ENCODE measurements at regions not wholly inside any gene's neighbourhood (a gene's known extent, or its start where the extent isn't known, plus 50 kb on each side); places are given as distances from the start of the nearest gene placed in this dataset.

GRCh38 chr9:88224938-88225337, 86.7 kb upstream of the SPATA31C2 start:
- intact Hi-C loops (cut with micrococcal nuclease; ENCODE audit: unreplicated experiment), result no loop called here
- no TSS peak for BruUV-seq (replicated peaks)
- ChIA-PET POLR2A (ENCODE audit: low non-redundant PET) (no interaction called here), CTCF (no interaction called here)
- Histone ChIP-seq H3K27me3 (replicated peaks; ENCODE audit: insufficient read depth, low read depth, low read length, poor library complexity) (no peaks in the 10 kb centered on the region), H3K9me3 (ENCODE audit: low read depth, low read length, poor library complexity, severe bottlenecking) (no peaks in the 10 kb centered on the region), H3K4me3 (ENCODE audit: low read depth, low read length, poor library complexity, severe bottlenecking) (no peak overlapping the region), H3K4me1 (ENCODE audit: insufficient read depth, low read length, poor library complexity, severe bottlenecking) (peaks cover 8% of the 10 kb centered on the region), H3K27ac (ENCODE audit: low read depth, low read length, poor library complexity, severe bottlenecking) (no peak overlapping the region), H3K36me3 (ENCODE audit: insufficient read depth, low read length, poor library complexity, severe bottlenecking) (no peaks in the 10 kb centered on the region)
- DNase-seq (ENCODE audit: low spot score), result no peak
- TF ChIP-seq CTCF (conservative IDR thresholded peaks at IDR 0.05; ENCODE audit: low read depth, low read length) (no peak), EZH2 (IDR thresholded peaks at IDR 0.05; ENCODE audit: borderline replicate concordance, low read depth, low read length, poor library complexity, severe bottlenecking) (no peak)

GRCh38 chr9:88221105-88221504, 82.8 kb upstream of the SPATA31C2 start:
- POLR2A ChIA-PET (ENCODE audit: low non-redundant PET), result interaction anchor here (0.7 kb wide), 1 partner anchor 105 kb away, joined by 3 read pairs; no protein-coding TSS in a partner anchor
- BruUV-seq (replicated peaks), result no TSS peak

GRCh38 chr9:88220652-88221051, 82.4 kb upstream of the SPATA31C2 start:
- TF ChIP-seq CTCF (conservative IDR thresholded peaks at IDR 0.05; ENCODE audit: low read depth, low read length) (no peak), EZH2 (IDR thresholded peaks at IDR 0.05; ENCODE audit: borderline replicate concordance, low read depth, low read length, poor library complexity, severe bottlenecking) (no peak)
- no peaks in the 10 kb centered on the region for H3K27me3 ChIP-seq (replicated peaks; ENCODE audit: insufficient read depth, low read depth, low read length, poor library complexity)
- no peak for DNase-seq (ENCODE audit: low spot score)
- H3K4me3 ChIP-seq (ENCODE audit: low read depth, low read length, poor library complexity, severe bottlenecking), result no peak overlapping the region
- BruUV-seq (replicated peaks), result no TSS peak
- no peaks in the 10 kb centered on the region for H3K9me3 ChIP-seq (ENCODE audit: low read depth, low read length, poor library complexity, severe bottlenecking)
- ChIA-PET POLR2A (ENCODE audit: low non-redundant PET) (interaction anchor here (0.7 kb wide), 1 partner anchor 105 kb away, joined by 3 read pairs; no protein-coding TSS in a partner anchor), CTCF (no interaction called here)
- peaks cover 8% of the 10 kb centered on the region for H3K4me1 ChIP-seq (ENCODE audit: insufficient read depth, low read length, poor library complexity, severe bottlenecking)
- intact Hi-C loops (cut with micrococcal nuclease; ENCODE audit: unreplicated experiment), result no loop called here
- no peak overlapping the region for H3K27ac ChIP-seq (ENCODE audit: low read depth, low read length, poor library complexity, severe bottlenecking)
- no peaks in the 10 kb centered on the region for H3K36me3 ChIP-seq (ENCODE audit: insufficient read depth, low read length, poor library complexity, severe bottlenecking)

More at GRCh38 chr9:88221105-88221504, 82.8 kb upstream of the SPATA31C2 start:
- H3K9me3 ChIP-seq (ENCODE audit: low read depth, low read length, poor library complexity, severe bottlenecking), result no peaks in the 10 kb centered on the region
- CTCF ChIA-PET, result no interaction called here
- no peak for DNase-seq (ENCODE audit: low spot score)
- intact Hi-C loops (cut with micrococcal nuclease; ENCODE audit: unreplicated experiment), result no loop called here
- H3K27ac ChIP-seq (ENCODE audit: low read depth, low read length, poor library complexity, severe bottlenecking), result no peak overlapping the region
- H3K36me3 ChIP-seq (ENCODE audit: insufficient read depth, low read length, poor library complexity, severe bottlenecking), result no peaks in the 10 kb centered on the region
- H3K4me3 ChIP-seq (ENCODE audit: low read depth, low read length, poor library complexity, severe bottlenecking), result no peak overlapping the region
- peaks cover 8% of the 10 kb centered on the region for H3K4me1 ChIP-seq (ENCODE audit: insufficient read depth, low read length, poor library complexity, severe bottlenecking)
- no peaks in the 10 kb centered on the region for H3K27me3 ChIP-seq (replicated peaks; ENCODE audit: insufficient read depth, low read depth, low read length, poor library complexity)
- TF ChIP-seq CTCF (conservative IDR thresholded peaks at IDR 0.05; ENCODE audit: low read depth, low read length) (no peak), EZH2 (IDR thresholded peaks at IDR 0.05; ENCODE audit: borderline replicate concordance, low read depth, low read length, poor library complexity, severe bottlenecking) (no peak)
